Keratinocyte (primary cell): ENCODE measurements at regions not wholly inside any gene's neighbourhood (a gene's known extent, or its start where the extent isn't known, plus 50 kb on each side); places are given as distances from the start of the nearest gene placed in this dataset.

ENCODE experiments used
- DNase-seq: peaks from one replicate; pipeline ENCODE4 v3.0.0-alpha.2; 2011; ENCODE audit warnings: low read depth, missing footprints, low spot score
- FAIRE-seq: peaks from 2 replicates; lab custom pipeline; 2011; peaks lifted over from hg19 to GRCh38; lab: Jason Lieb, UNC
- H2AFZ ChIP-seq: 2 replicates; pipeline ENCODE4 v1.6.0; 2012; ENCODE audit warnings: low read length, control low read depth, inconsistent platforms; ENCODE audit not compliant: control insufficient read depth
- H3K27ac ChIP-seq: 2 replicates; pipeline ENCODE4 v1.5.1; 2011; ENCODE audit warnings: low read length; ENCODE audit not compliant: control insufficient read depth, insufficient read depth
- H3K27me3 ChIP-seq: 3 replicates; pipeline ENCODE4 v1.6.0; 2011; ENCODE audit warnings: low read length; ENCODE audit not compliant: control insufficient read depth, insufficient read depth; ENCODE audit errors: extremely low read depth
- H3K36me3 ChIP-seq, 2 experiments: 2 replicates in 1 of 2; 3 replicates in 1 of 2; pipeline ENCODE4 v1.5.1; 2011; ENCODE audit warnings: low read length in 2 of 2, mild to moderate bottlenecking in 1 of 2; ENCODE audit not compliant: control insufficient read depth in 2 of 2, insufficient read depth in 2 of 2; ENCODE audit errors: extremely low read depth in 1 of 2
- H3K4me1 ChIP-seq: 3 replicates; pipeline ENCODE4 v1.5.1; 2011; ENCODE audit warnings: low read length; ENCODE audit not compliant: control insufficient read depth, insufficient read depth; ENCODE audit errors: extremely low read depth
- H3K4me2 ChIP-seq: 3 replicates; pipeline ENCODE4 v1.6.0; 2011; ENCODE audit warnings: low read depth, low read length; ENCODE audit not compliant: control insufficient read depth, insufficient read depth; ENCODE audit errors: extremely low read depth
- H3K4me3 ChIP-seq, 3 experiments: fragments of 200-600 bp in 1 of 3; sonication (generic) in 1 of 3; 2 replicates in 2 of 3; 3 replicates in 1 of 3; pipeline ENCODE4 v1.5.1; 2011 to 2016; ENCODE audit warnings: low read length in 3 of 3, mild to moderate bottlenecking in 3 of 3, control low read depth in 2 of 3, inconsistent platforms in 1 of 3, low read depth in 1 of 3, mixed read lengths in 1 of 3, mixed run types in 1 of 3, moderate library complexity in 1 of 3; ENCODE audit not compliant: control insufficient read depth in 2 of 3, insufficient read depth in 2 of 3; ENCODE audit errors: extremely low read depth in 1 of 3
- H3K79me2 ChIP-seq: 2 replicates; pipeline ENCODE4 v1.6.0; 2012; ENCODE audit warnings: low read length; ENCODE audit not compliant: control insufficient read depth, insufficient read depth
- H3K9ac ChIP-seq: 3 replicates; pipeline ENCODE4 v1.6.0; 2011; ENCODE audit warnings: low read length; ENCODE audit not compliant: control insufficient read depth, insufficient read depth; ENCODE audit errors: extremely low read depth
- H3K9me1 ChIP-seq: 3 replicates; pipeline ENCODE4 v1.6.0; 2011; ENCODE audit warnings: low read length; ENCODE audit not compliant: control insufficient read depth, insufficient read depth; ENCODE audit errors: extremely low read depth
- H3K9me3 ChIP-seq: 2 replicates; pipeline ENCODE4 v1.5.1; 2012; ENCODE audit warnings: low read depth, low read length; ENCODE audit not compliant: control insufficient read depth
- H4K20me1 ChIP-seq: 3 replicates; pipeline ENCODE4 v1.6.0; 2011; ENCODE audit warnings: low read length; ENCODE audit not compliant: control insufficient read depth, insufficient read depth; ENCODE audit errors: extremely low read depth
- CTCF ChIP-seq, 3 experiments: IDR thresholded peaks in 1 of 3; conservative IDR thresholded peaks in 1 of 3; optimal IDR thresholded peaks in 1 of 3; 2 replicates in 2 of 3; 3 replicates in 1 of 3; pipeline versions ENCODE3 to v1.5.1; 2011; ENCODE audit warnings: low read length in 3 of 3, mild to moderate bottlenecking in 3 of 3, moderate library complexity in 2 of 3, control low read depth in 1 of 3, inconsistent platforms in 1 of 3; ENCODE audit not compliant: insufficient read depth in 2 of 3; ENCODE audit errors: extremely low read depth in 1 of 3
- EZH2 ChIP-seq: IDR thresholded peaks from one replicate; pipeline ENCODE4 v1.6.1; 2012; ENCODE audit warnings: inconsistent platforms, mild to moderate bottlenecking, low read length, moderate library complexity
- dilution Hi-C: fragments of 300-500 bp; cut with MboI; formaldehyde crosslinking; loops from one replicate; pipeline ENCODE4 v1.7.0; 2020; ENCODE audit warnings: low sequenced_read_pairs; ENCODE audit not compliant: extremely low pct_ligation_motif_present

GRCh38 chr3:110928016-110928662, 143.5 kb upstream of the NECTIN3 start:
- Histone ChIP-seq H3K4me1 (no peaks in the 10 kb centered on the region), H3K4me2 (no peak overlapping the region), H3K4me3 (no peak overlapping the region), H3K79me2 (no peaks in the 10 kb centered on the region), H4K20me1 (no peaks in the 10 kb centered on the region), H3K9ac (no peak overlapping the region), H2AFZ (no peak overlapping the region), H3K27ac (no peak overlapping the region), H3K36me3 (no peaks in the 10 kb centered on the region), H3K9me3 (no peaks in the 10 kb centered on the region), H3K9me1 (no peaks in the 10 kb centered on the region), H3K27me3 (no peaks in the 10 kb centered on the region)
- no peak for TF ChIP-seq EZH2
- no peak for TF ChIP-seq CTCF (optimal IDR thresholded peaks at IDR 0.05 in 1 of 3, IDR thresholded peaks at IDR 0.05 in 1 of 3, conservative IDR thresholded peaks at IDR 0.05 in 1 of 3; ENCODE audit: extremely low read depth in 1 of 3, insufficient read depth in 2 of 3, low read length in 3 of 3)
- DNase-seq: no peak
- dilution Hi-C loops: no loop called here
- FAIRE-seq: no peak

GRCh38 chr3:110929816-110930215, 141.8 kb upstream of the NECTIN3 start:
- H2AFZ ChIP-seq: no peak overlapping the region
- no peak for DNase-seq
- H3K9me1 ChIP-seq: no peaks in the 10 kb centered on the region
- H4K20me1 ChIP-seq: no peaks in the 10 kb centered on the region
- H3K36me3 ChIP-seq: no peaks in the 10 kb centered on the region
- no peaks in the 10 kb centered on the region for H3K9me3 ChIP-seq
- no peak overlapping the region for H3K27ac ChIP-seq
- FAIRE-seq: no peak
- no peak overlapping the region for H3K9ac ChIP-seq
- no peak overlapping the region for H3K4me3 ChIP-seq
- H3K4me1 ChIP-seq: no peaks in the 10 kb centered on the region
- dilution Hi-C loops: no loop called here
- no peaks in the 10 kb centered on the region for H3K79me2 ChIP-seq
- no peak overlapping the region for H3K4me2 ChIP-seq
- H3K27me3 ChIP-seq: no peaks in the 10 kb centered on the region
- TF ChIP-seq CTCF (optimal IDR thresholded peaks at IDR 0.05 in 1 of 3, IDR thresholded peaks at IDR 0.05 in 1 of 3, conservative IDR thresholded peaks at IDR 0.05 in 1 of 3; ENCODE audit: extremely low read depth in 1 of 3, insufficient read depth in 2 of 3, low read length in 3 of 3) (no peak), EZH2 (no peak)
